ENCODE measurements at regions not wholly inside any gene's neighbourhood (a gene's known extent, or its start where the extent isn't known, plus 50 kb on each side); places are given as distances from the start of the nearest gene placed in this dataset.

DNA sequence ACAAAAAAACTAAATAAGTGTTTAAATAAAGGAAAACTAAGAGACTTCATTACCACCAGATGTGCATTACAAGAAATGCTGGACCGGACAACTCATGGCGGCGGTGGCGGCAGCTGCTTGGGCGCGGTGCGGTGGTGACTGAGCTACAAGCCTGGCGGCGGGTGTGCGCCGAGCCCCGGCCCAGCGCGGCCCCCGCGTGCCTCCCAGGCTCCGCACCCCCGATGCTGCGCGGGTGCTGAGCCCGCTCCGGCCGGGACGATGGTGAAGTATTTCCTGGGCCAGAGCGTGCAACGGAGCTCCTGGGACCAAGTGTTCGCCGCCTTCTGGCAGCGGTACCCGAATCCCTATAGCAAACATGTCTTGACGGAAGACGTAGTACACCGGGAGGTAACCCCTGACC, 52.2 kb upstream of the RCOR3 start:
- Histone ChIP-seq H3K4me3 (no peak overlapping the region), H3K27ac (no peak overlapping the region), H3K9me3 (peaks cover 6% of the 10 kb centered on the region), H3K36me3 (ENCODE audit: insufficient read depth in 1 of 2, low read depth in 1 of 2) (no peaks in the 10 kb centered on the region), H3K27me3 (ENCODE audit: insufficient read depth in 3 of 3, low read length in 2 of 3) (no peaks in the 10 kb centered on the region), H3K4me1 (no peaks in the 10 kb centered on the region)
- 91 to 98% (median 94%) methylated on average over 24 to 33 of the region's 33 CpGs for WGBS, 3 donors
- TF ChIP-seq, protein P1, sequence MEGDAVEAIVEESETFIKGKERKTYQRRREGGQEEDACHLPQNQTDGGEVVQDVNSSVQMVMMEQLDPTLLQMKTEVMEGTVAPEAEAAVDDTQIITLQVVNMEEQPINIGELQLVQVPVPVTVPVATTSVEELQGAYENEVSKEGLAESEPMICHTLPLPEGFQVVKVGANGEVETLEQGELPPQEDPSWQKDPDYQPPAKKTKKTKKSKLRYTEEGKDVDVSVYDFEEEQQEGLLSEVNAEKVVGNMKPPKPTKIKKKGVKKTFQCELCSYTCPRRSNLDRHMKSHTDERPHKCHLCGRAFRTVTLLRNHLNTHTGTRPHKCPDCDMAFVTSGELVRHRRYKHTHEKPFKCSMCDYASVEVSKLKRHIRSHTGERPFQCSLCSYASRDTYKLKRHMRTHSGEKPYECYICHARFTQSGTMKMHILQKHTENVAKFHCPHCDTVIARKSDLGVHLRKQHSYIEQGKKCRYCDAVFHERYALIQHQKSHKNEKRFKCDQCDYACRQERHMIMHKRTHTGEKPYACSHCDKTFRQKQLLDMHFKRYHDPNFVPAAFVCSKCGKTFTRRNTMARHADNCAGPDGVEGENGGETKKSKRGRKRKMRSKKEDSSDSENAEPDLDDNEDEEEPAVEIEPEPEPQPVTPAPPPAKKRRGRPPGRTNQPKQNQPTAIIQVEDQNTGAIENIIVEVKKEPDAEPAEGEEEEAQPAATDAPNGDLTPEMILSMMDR (IDR thresholded peaks at IDR 0.05) = no peak
- ATAC-seq = no peak
- intact Hi-C loops (cut with DNase I) = no loop called here
- no peak for DNase-seq

DNA sequence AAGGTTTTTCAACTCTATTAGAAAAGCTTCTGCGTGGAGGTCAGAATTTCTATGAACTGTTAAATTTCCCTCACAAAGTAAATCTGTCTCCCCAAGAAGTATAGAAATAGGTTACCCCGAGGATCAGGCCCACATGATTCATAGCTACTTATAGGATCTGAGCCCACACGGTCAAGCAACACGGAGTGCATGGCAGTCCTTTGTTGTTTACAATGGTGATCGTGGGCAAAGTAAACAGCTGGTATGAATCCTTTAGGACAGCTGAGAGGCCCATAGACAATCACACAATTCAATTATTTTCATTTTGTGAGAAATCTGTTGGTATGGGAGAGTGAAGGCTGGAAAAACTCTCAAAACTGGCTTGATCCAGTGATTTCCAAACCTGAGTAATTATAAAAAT, 58.9 kb upstream of the RCOR3 start:
- no peak overlapping the region for H3K27ac ChIP-seq
- WGBS, 3 donors = 69 to 74% (median 73%) methylated on average over 5 of the region's 5 CpGs

DNA sequence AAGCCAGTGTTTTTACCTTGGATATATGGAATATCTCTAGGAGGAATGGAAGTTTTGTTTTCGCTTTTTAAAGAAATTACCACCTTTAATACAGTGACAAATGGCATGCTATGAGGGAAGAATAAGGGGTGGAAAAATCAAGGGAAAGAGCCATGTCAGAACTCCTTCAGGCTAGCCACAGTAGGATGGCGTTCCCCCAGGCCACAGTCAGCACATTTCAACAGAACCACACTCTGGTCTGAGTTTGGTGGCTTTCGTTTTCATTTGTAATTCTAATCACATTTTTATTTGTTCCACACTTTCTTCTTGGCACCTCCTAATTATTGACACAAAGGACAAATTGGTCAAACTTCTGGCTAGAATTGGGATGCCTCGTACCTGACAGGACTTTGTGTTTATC, 60.3 kb upstream of the RCOR3 start:
- no peaks in the 10 kb centered on the region for H3K27me3 ChIP-seq (ENCODE audit: insufficient read depth in 3 of 3, low read length in 2 of 3)
- DNase-seq = no peak
- H3K9me3 ChIP-seq = no peaks in the 10 kb centered on the region
- 65 to 69% (median 67%) methylated on average over 4 of the region's 4 CpGs for WGBS, 3 donors
- H3K4me3 ChIP-seq = no peak overlapping the region
- no peak overlapping the region for H3K27ac ChIP-seq
- intact Hi-C loops (cut with DNase I) = no loop called here
- no peak for ATAC-seq
- TF ChIP-seq, protein P1 (IDR thresholded peaks at IDR 0.05) = no peak
- no peaks in the 10 kb centered on the region for H3K36me3 ChIP-seq (ENCODE audit: insufficient read depth in 1 of 2, low read depth in 1 of 2)
- no peaks in the 10 kb centered on the region for H3K4me1 ChIP-seq

More for the DNA sequence above, 58.9 kb upstream of the RCOR3 start:
- Histone ChIP-seq H3K9me3 (no peaks in the 10 kb centered on the region), H3K4me3 (no peak overlapping the region), H3K27me3 (ENCODE audit: insufficient read depth in 3 of 3, low read length in 2 of 3) (no peaks in the 10 kb centered on the region), H3K36me3 (ENCODE audit: insufficient read depth in 1 of 2, low read depth in 1 of 2) (no peaks in the 10 kb centered on the region), H3K4me1 (no peaks in the 10 kb centered on the region)
- TF ChIP-seq, protein P1 (IDR thresholded peaks at IDR 0.05) = no peak
- ATAC-seq (no peak), DNase-seq (no peak)
- intact Hi-C loops (cut with DNase I) = loop anchor here in 1 of 2 donors (5.0 kb wide), 1 partner anchor 363 kb away; no protein-coding TSS in a partner anchor

GRCh38 chr1:211198111-211198510, 61.1 kb upstream of the RCOR3 start:
- H3K9me3 ChIP-seq = no peaks in the 10 kb centered on the region
- no peaks in the 10 kb centered on the region for H3K27me3 ChIP-seq (ENCODE audit: insufficient read depth in 3 of 3, low read length in 2 of 3)
- no peaks in the 10 kb centered on the region for H3K4me1 ChIP-seq
- WGBS, 3 donors = 77 to 80% (median 79%) methylated on average over 4 of the region's 4 CpGs
- no peak overlapping the region for H3K4me3 ChIP-seq
- TF ChIP-seq, protein P1 (IDR thresholded peaks at IDR 0.05) = no peak
- intact Hi-C loops (cut with DNase I) = no loop called here
- no peak overlapping the region for H3K27ac ChIP-seq
- ATAC-seq = no peak
- no peaks in the 10 kb centered on the region for H3K36me3 ChIP-seq (ENCODE audit: insufficient read depth in 1 of 2, low read depth in 1 of 2)
- DNase-seq = no peak

- Histone ChIP-seq H3K27me3 (ENCODE audit: insufficient read depth in 3 of 3, low read length in 2 of 3) (no peaks in the 10 kb centered on the region), H3K36me3 (ENCODE audit: insufficient read depth in 1 of 2, low read depth in 1 of 2) (no peaks in the 10 kb centered on the region), H3K4me3 (no peak overlapping the region), H3K9me3 (no peaks in the 10 kb centered on the region), H3K27ac (no peak overlapping the region), H3K4me1 (no peaks in the 10 kb centered on the region)
- DNase-seq (no peak), ATAC-seq (no peak)
- TF ChIP-seq, protein P1 (IDR thresholded peaks at IDR 0.05) = no peak
- 54 to 75% (median 69%) methylated on average over 1 of the region's 1 CpG for WGBS, 3 donors
- intact Hi-C loops (cut with DNase I) = no loop called here
These were observed 62.3 kb upstream of the RCOR3 start for GRCh38 chr1:211196880-211197279.

All from psoas muscle (tissue), 7 donors.